Activated naive CD8-positive, alpha-beta T cell treated with anti-CD3 and anti-CD28 coated beads, Interleukin-2, amount 50 U/mL, for 24 hours (primary cell): ENCODE measurements at regions not wholly inside any gene's neighbourhood (a gene's known extent, or its start where the extent isn't known, plus 50 kb on each side); places are given as distances from the start of the nearest gene placed in this dataset.

Source experiments
- ATAC-seq: fragments of 150-1000 bp; cut with Tn5 transposase; one replicate; pipeline ENCODE4 v1.10.0; 2021
- DNase-seq: peaks from one replicate; pipeline ENCODE4 v3.0.0; 2021
- H3K27ac Mint-ChIP-seq: one replicate; pipeline ENCODE4 v1.8.0; 2021; ENCODE audit warnings: mild to moderate bottlenecking, mixed read lengths
- H3K27me3 Mint-ChIP-seq: one replicate; pipeline ENCODE4 v1.8.0; 2021; ENCODE audit warnings: mixed read lengths
- H3K36me3 Mint-ChIP-seq: one replicate; pipeline ENCODE4 v1.8.0; 2021; ENCODE audit warnings: low read depth, mixed read lengths
- H3K4me1 Mint-ChIP-seq: one replicate; pipeline ENCODE4 v1.8.0; 2021; ENCODE audit warnings: mixed read lengths
- H3K4me3 Mint-ChIP-seq: one replicate; pipeline ENCODE4 v1.8.0; 2021; ENCODE audit warnings: mild to moderate bottlenecking, moderate library complexity, mixed read lengths
- H3K9me3 Mint-ChIP-seq: one replicate; pipeline ENCODE4 v1.8.0; 2021; ENCODE audit warnings: mixed read lengths

- Mint-ChIP-seq H3K9me3 (no peaks in the 10 kb centered on the region), H3K4me1 (no peaks in the 10 kb centered on the region), H3K4me3 (no peak overlapping the region), H3K36me3 (no peaks in the 10 kb centered on the region), H3K27me3 (no peaks in the 10 kb centered on the region), H3K27ac (no peak overlapping the region)
- ATAC-seq (no peak), DNase-seq (no peak)
Observed at GRCh38 chr1:219365451-219365850, 191.8 kb downstream of the LYPLAL1 start.

- no peaks in the 10 kb centered on the region for H3K4me1 Mint-ChIP-seq
- no peaks in the 10 kb centered on the region for H3K36me3 Mint-ChIP-seq
- ATAC-seq: no peak
- no peak overlapping the region for H3K4me3 Mint-ChIP-seq
- H3K27ac Mint-ChIP-seq: no peak overlapping the region
- H3K27me3 Mint-ChIP-seq: no peaks in the 10 kb centered on the region
- peaks cover 2% of the 10 kb centered on the region for H3K9me3 Mint-ChIP-seq
- no peak for DNase-seq
Observed at GRCh38 chr1:219362702-219363101, 189.0 kb downstream of the LYPLAL1 start.

- DNase-seq: no peak
- Mint-ChIP-seq H3K4me3 (no peak overlapping the region), H3K4me1 (no peaks in the 10 kb centered on the region), H3K36me3 (no peaks in the 10 kb centered on the region), H3K9me3 (peaks cover 15% of the 10 kb centered on the region), H3K27ac (no peak overlapping the region), H3K27me3 (no peaks in the 10 kb centered on the region)
- no peak for ATAC-seq
Observed at GRCh38 chr1:219359126-219359525, 185.4 kb downstream of the LYPLAL1 start.

DNA sequence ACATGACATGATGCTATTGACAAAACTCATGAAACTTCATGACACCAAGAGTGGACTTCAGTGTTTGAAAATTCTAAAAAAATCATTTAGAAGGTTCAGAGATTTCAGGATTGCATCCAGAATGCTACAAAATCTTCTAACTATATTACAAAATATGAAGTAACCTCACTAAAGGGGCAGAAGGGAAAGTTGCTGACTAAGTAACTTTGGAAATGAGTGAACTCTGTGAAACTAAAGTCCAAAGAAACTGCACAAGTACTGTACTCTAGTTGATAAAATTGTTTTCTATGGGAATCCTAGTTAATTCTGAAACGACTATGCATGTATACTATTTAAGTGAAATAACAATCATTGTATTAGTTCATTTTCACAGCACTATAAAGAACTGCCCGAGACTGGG is 184.4 kb downstream of the LYPLAL1 start:
- no peak overlapping the region for H3K27ac Mint-ChIP-seq
- DNase-seq (no peak), ATAC-seq (no peak)
- no peak overlapping the region for H3K4me3 Mint-ChIP-seq
- H3K36me3 Mint-ChIP-seq: no peaks in the 10 kb centered on the region
- H3K4me1 Mint-ChIP-seq: no peaks in the 10 kb centered on the region
- peaks cover 15% of the 10 kb centered on the region for H3K9me3 Mint-ChIP-seq
- peaks cover 2% of the 10 kb centered on the region for H3K27me3 Mint-ChIP-seq

GRCh38 chr1:219354962-219355361 is 181.3 kb downstream of the LYPLAL1 start:
- no peak overlapping the region for H3K4me3 Mint-ChIP-seq
- ATAC-seq: no peak
- H3K27ac Mint-ChIP-seq: no peak overlapping the region
- peaks cover 15% of the 10 kb centered on the region for H3K9me3 Mint-ChIP-seq
- no peaks in the 10 kb centered on the region for H3K4me1 Mint-ChIP-seq
- no peaks in the 10 kb centered on the region for H3K36me3 Mint-ChIP-seq
- no peak for DNase-seq
- peaks cover 3% of the 10 kb centered on the region for H3K27me3 Mint-ChIP-seq

DNA sequence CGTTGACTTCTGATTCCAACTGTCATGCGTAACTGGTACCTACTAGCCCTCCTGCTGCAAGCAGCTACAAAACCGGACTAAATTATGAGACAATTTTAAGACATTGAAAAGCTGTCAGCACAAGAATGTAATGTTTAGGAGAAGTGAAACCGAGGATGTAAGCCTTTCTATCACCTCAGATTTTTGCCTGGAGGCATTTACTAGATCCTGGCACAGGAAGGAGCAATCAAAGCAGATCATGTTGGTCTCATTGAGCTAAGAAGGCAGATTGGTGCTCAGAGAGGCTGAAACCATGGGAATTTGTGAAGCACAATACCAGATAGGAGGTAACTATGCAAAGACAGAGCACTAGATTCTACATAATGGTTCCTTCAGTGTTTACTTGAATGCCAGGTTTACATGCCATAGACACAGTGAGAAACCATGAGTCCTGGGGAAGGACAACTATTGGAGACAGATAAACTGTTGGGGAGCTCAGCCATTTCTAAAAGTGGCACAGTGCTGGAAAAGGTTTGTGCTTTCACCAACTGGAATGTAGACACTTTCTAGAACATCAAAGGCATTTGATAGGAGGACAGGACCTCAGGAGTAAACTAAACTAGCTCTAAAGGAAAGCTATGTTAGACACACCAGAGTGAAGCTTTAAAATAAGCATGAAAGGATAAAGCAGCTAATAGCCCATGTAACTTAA is 179.4 kb downstream of the LYPLAL1 start:
- no peak for DNase-seq
- Mint-ChIP-seq H3K36me3 (no peaks in the 10 kb centered on the region), H3K27me3 (peaks cover 3% of the 10 kb centered on the region), H3K4me3 (no peak overlapping the region), H3K27ac (no peak overlapping the region), H3K4me1 (no peaks in the 10 kb centered on the region), H3K9me3 (peaks cover 15% of the 10 kb centered on the region)
- no peak for ATAC-seq

GRCh38 chr1:219350172-219350931 is 176.7 kb downstream of the LYPLAL1 start:
- H3K9me3 Mint-ChIP-seq: peaks cover 21% of the 10 kb centered on the region
- DNase-seq: no peak
- no peak overlapping the region for H3K27ac Mint-ChIP-seq
- H3K4me1 Mint-ChIP-seq: no peaks in the 10 kb centered on the region
- ATAC-seq: no peak
- no peak overlapping the region for H3K4me3 Mint-ChIP-seq
- peaks cover 3% of the 10 kb centered on the region for H3K27me3 Mint-ChIP-seq
- peaks cover 5% of the 10 kb centered on the region for H3K36me3 Mint-ChIP-seq

DNA sequence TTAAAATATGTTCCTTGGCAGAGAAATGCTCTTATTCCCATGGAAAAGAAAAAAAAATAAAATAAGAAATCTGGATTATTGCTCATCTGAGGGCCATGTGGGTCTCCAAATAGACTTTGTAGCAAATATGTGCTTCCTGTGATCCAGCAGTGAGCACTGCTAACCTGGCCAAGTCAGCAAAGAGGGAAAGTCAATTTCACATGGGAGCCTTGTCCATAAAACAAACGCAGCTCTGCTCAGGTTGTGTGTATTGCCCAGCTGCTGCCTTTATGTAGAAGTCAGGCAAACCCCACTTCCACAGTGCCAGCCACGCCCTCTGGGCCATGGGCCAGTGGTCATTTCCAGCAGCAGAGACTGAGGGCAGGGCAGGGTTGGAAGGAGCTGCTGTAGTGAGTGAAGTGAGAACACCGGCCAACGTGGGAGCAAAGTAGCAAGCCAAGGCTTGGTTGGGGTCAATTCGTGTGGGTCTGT is 174.3 kb downstream of the LYPLAL1 start:
- Mint-ChIP-seq H3K27me3 (no peaks in the 10 kb centered on the region), H3K36me3 (peaks cover 5% of the 10 kb centered on the region), H3K4me3 (no peak overlapping the region), H3K27ac (no peak overlapping the region), H3K9me3 (peaks cover 23% of the 10 kb centered on the region), H3K4me1 (no peaks in the 10 kb centered on the region)
- DNase-seq (no peak), ATAC-seq (no peak)

- Mint-ChIP-seq H3K27ac (no peak overlapping the region), H3K4me3 (no peak overlapping the region), H3K36me3 (peaks cover 5% of the 10 kb centered on the region), H3K27me3 (no peaks in the 10 kb centered on the region), H3K9me3 (peaks cover 23% of the 10 kb centered on the region), H3K4me1 (no peaks in the 10 kb centered on the region)
- ATAC-seq: no peak
- no peak for DNase-seq
Observed at GRCh38 chr1:219347376-219347775, 173.7 kb downstream of the LYPLAL1 start.

DNA sequence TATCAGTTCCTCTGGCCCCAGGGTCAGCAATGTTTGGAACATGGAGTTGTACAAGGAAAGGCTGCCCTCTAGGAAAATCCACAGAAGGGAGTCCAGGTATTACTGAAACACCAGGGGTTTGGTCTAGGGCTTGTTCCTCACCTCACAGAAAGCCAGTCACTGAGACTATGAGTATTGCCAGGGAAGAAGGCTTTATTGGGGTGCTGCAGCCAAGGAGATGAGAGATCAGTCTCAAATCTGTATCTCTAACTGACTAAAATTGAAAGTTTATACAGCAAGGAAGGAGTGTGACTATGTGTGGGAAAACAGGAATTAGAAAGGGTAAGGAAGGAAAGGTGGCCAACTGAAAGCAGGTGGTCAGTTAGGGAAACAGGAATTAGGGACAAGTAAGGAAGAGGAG is 172.3 kb downstream of the LYPLAL1 start:
- Mint-ChIP-seq H3K4me1 (no peaks in the 10 kb centered on the region), H3K27ac (no peak overlapping the region), H3K4me3 (no peak overlapping the region)

GRCh38 chr1:219342836-219343235 is 169.2 kb downstream of the LYPLAL1 start:
- Mint-ChIP-seq H3K27ac (no peak overlapping the region), H3K4me3 (no peak overlapping the region), H3K4me1 (no peaks in the 10 kb centered on the region), H3K9me3 (peaks cover 23% of the 10 kb centered on the region), H3K36me3 (peaks cover 5% of the 10 kb centered on the region), H3K27me3 (no peaks in the 10 kb centered on the region)
- no peak for DNase-seq
- ATAC-seq: no peak

More for the DNA sequence above, 172.3 kb downstream of the LYPLAL1 start:
- DNase-seq (no peak), ATAC-seq (no peak)
- Mint-ChIP-seq H3K27me3 (no peaks in the 10 kb centered on the region), H3K9me3 (peaks cover 23% of the 10 kb centered on the region), H3K36me3 (peaks cover 5% of the 10 kb centered on the region)

DNA sequence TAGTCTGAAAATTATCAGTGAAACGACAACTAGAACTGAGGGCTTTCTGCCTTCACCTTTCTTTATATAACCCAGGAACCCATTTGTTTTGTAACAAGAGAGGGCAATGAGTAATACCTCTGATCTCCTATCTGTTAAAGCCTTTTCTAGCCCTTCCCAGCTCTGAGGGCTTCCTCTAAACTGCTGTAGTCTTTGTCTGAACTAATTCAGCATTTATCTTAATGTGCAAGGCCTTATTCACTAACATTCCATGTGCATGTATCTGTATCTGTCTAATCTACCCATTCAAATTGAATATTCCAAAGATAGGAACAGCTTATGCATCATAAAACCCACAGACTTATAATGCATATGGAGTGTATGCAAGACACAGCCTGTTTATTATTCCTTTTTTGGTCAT is 167.1 kb downstream of the LYPLAL1 start:
- peaks cover under 1% of the 10 kb centered on the region for H3K36me3 Mint-ChIP-seq
- H3K4me3 Mint-ChIP-seq: no peak overlapping the region
- DNase-seq (no peak), ATAC-seq (no peak)
- H3K27me3 Mint-ChIP-seq: no peaks in the 10 kb centered on the region
- H3K9me3 Mint-ChIP-seq: peaks cover 9% of the 10 kb centered on the region
- no peak overlapping the region for H3K27ac Mint-ChIP-seq
- H3K4me1 Mint-ChIP-seq: no peaks in the 10 kb centered on the region

GRCh38 chr1:219339466-219339865 is 165.8 kb downstream of the LYPLAL1 start:
- no peak overlapping the region for H3K4me3 Mint-ChIP-seq
- H3K36me3 Mint-ChIP-seq: no peaks in the 10 kb centered on the region

GRCh38 chr1:219337588-219337987 is 163.9 kb downstream of the LYPLAL1 start:
- no peaks in the 10 kb centered on the region for H3K4me1 Mint-ChIP-seq
- H3K9me3 Mint-ChIP-seq: no peaks in the 10 kb centered on the region
- H3K4me3 Mint-ChIP-seq: no peak overlapping the region
- no peaks in the 10 kb centered on the region for H3K27me3 Mint-ChIP-seq
- H3K36me3 Mint-ChIP-seq: no peaks in the 10 kb centered on the region
- ATAC-seq (no peak), DNase-seq (no peak)
- H3K27ac Mint-ChIP-seq: no peak overlapping the region

More at GRCh38 chr1:219339466-219339865, 165.8 kb downstream of the LYPLAL1 start:
- Mint-ChIP-seq H3K27ac (no peak overlapping the region), H3K4me1 (no peaks in the 10 kb centered on the region), H3K9me3 (peaks cover 4% of the 10 kb centered on the region), H3K27me3 (no peaks in the 10 kb centered on the region)
- DNase-seq (no peak), ATAC-seq (no peak)

- no peak for DNase-seq
- ATAC-seq: no peak
- Mint-ChIP-seq H3K4me3 (no peak overlapping the region), H3K36me3 (no peaks in the 10 kb centered on the region), H3K4me1 (no peaks in the 10 kb centered on the region), H3K27me3 (no peaks in the 10 kb centered on the region), H3K27ac (no peak overlapping the region), H3K9me3 (no peaks in the 10 kb centered on the region)
Observed at GRCh38 chr1:219333626-219334025, 159.9 kb downstream of the LYPLAL1 start.
